WTC11 (cell line): ENCODE measurements at regions not wholly inside any gene's neighbourhood (a gene's known extent, or its start where the extent isn't known, plus 50 kb on each side); places are given as distances from the start of the nearest gene placed in this dataset.

Experiments
- ATAC-seq: fragments of 200-7000 bp; cut with Tn5 transposase; 2 replicates; pipeline ENCODE4 v1.10.0; 2021; ENCODE audit warnings: mild to moderate bottlenecking, moderate library complexity
- CTCF ChIA-PET: fragments of 300-600 bp; sonication (Branson Sonifier 250); formaldehyde crosslinking; loops from one replicate; lab custom pipeline; 2021; ENCODE audit warnings: antibody characterized with exemption; lab: Charles Lee
- POLR2A ChIA-PET: fragments of 350-600 bp; sonication (Branson Sonifier 250); formaldehyde crosslinking; loops from one replicate; lab custom pipeline; 2021; ENCODE audit warnings: antibody characterized with exemption; lab: Charles Lee
- DNase-seq: peaks from one replicate; pipeline ENCODE4 v3.0.0; 2021; ENCODE audit warnings: low spot score
- H3K27ac Mint-ChIP-seq: 2 replicates; pipeline ENCODE4 v1.8.0; 2021; ENCODE audit warnings: mixed read lengths
- H3K27me3 Mint-ChIP-seq: 2 replicates; pipeline ENCODE4 v1.8.0; 2021; ENCODE audit warnings: low read depth, mild to moderate bottlenecking, moderate library complexity, mixed read lengths
- H3K36me3 Mint-ChIP-seq: 2 replicates; pipeline ENCODE4 v1.8.0; 2021; ENCODE audit warnings: mixed read lengths
- H3K4me1 Mint-ChIP-seq: 2 replicates; pipeline ENCODE4 v1.8.0; 2022; ENCODE audit warnings: mixed read lengths
- H3K4me3 Mint-ChIP-seq: 2 replicates; pipeline ENCODE4 v1.8.0; 2021; ENCODE audit warnings: mild to moderate bottlenecking, moderate library complexity, mixed read lengths
- H3K9me3 Mint-ChIP-seq: 2 replicates; pipeline ENCODE4 v1.8.0; 2021; ENCODE audit warnings: mixed read lengths
- ARID4B ChIP-seq: sonication (generic); formaldehyde crosslinking; IDR thresholded peaks from 2 replicates; pipeline ENCODE4 v1.8.0; 2023; ENCODE audit warnings: missing genetic modification reagents, mild to moderate bottlenecking, borderline replicate concordance
- ATF1 ChIP-seq: sonication (generic); formaldehyde crosslinking; IDR thresholded peaks from 2 replicates; pipeline ENCODE4 v1.8.1; 2023; ENCODE audit warnings: mild to moderate bottlenecking, moderate library complexity, missing genetic modification reagents
- CBFB ChIP-seq: sonication (generic); formaldehyde crosslinking; IDR thresholded peaks from 2 replicates; pipeline ENCODE4 v1.8.1; 2022; ENCODE audit warnings: mild to moderate bottlenecking, low read depth, missing genetic modification reagents
- CDX4 ChIP-seq: fragments of 250-450 bp; sonication (Bioruptor Pico); IDR thresholded peaks from 2 replicates; pipeline ENCODE4 v1.9.0; 2021; ENCODE audit warnings: moderate library complexity, mild to moderate bottlenecking, inconsistent platforms, borderline replicate concordance
- E2F4 ChIP-seq: sonication (generic); formaldehyde crosslinking; IDR thresholded peaks from 2 replicates; pipeline ENCODE4 v1.8.1; 2022; ENCODE audit warnings: low read depth, mild to moderate bottlenecking, moderate library complexity, missing genetic modification reagents, borderline replicate concordance
- ELF4 ChIP-seq: sonication (generic); formaldehyde crosslinking; IDR thresholded peaks from 2 replicates; pipeline ENCODE4 v1.8.1; 2022; ENCODE audit warnings: low read depth, mild to moderate bottlenecking, moderate library complexity, missing genetic modification reagents
- FOXJ3 ChIP-seq: sonication (generic); formaldehyde crosslinking; IDR thresholded peaks from 2 replicates; pipeline ENCODE4 v1.9.0; 2021; ENCODE audit warnings: missing genetic modification reagents, mild to moderate bottlenecking, borderline replicate concordance
- FOXK1 ChIP-seq: sonication (generic); formaldehyde crosslinking; IDR thresholded peaks from 2 replicates; pipeline ENCODE4 v1.8.0; 2022; ENCODE audit warnings: mild to moderate bottlenecking, moderate library complexity, missing genetic modification reagents
- FOXP4 ChIP-seq: sonication (generic); formaldehyde crosslinking; IDR thresholded peaks from 2 replicates; pipeline ENCODE4 v1.8.0; 2022; ENCODE audit warnings: mild to moderate bottlenecking, missing genetic modification reagents
- HMGXB4 ChIP-seq: sonication (generic); formaldehyde crosslinking; IDR thresholded peaks from 2 replicates; pipeline ENCODE4 v1.8.1; 2023; ENCODE audit warnings: mild to moderate bottlenecking, moderate library complexity, missing genetic modification reagents
- IRF1 ChIP-seq: sonication (generic); formaldehyde crosslinking; IDR thresholded peaks from 2 replicates; pipeline ENCODE4 v1.8.0; 2023; ENCODE audit warnings: missing genetic modification reagents
- JUN ChIP-seq: sonication (generic); formaldehyde crosslinking; IDR thresholded peaks from 2 replicates; pipeline ENCODE4 v1.8.0; 2023; ENCODE audit warnings: mild to moderate bottlenecking, missing genetic modification reagents
- MYBL2 ChIP-seq: sonication (generic); formaldehyde crosslinking; IDR thresholded peaks from 2 replicates; pipeline ENCODE4 v1.8.1; 2023; ENCODE audit warnings: mild to moderate bottlenecking, moderate library complexity, missing genetic modification reagents
- NR2C2 ChIP-seq: sonication (generic); formaldehyde crosslinking; IDR thresholded peaks from 2 replicates; pipeline ENCODE4 v1.8.0; 2022; ENCODE audit warnings: mild to moderate bottlenecking, missing genetic modification reagents
- NR3C1 ChIP-seq: sonication (generic); formaldehyde crosslinking; conservative IDR thresholded peaks from 2 replicates; pipeline ENCODE4 v1.8.1; 2023; ENCODE audit warnings: low read depth, mild to moderate bottlenecking, missing genetic modification reagents
- RELA ChIP-seq: sonication (generic); formaldehyde crosslinking; IDR thresholded peaks from 2 replicates; pipeline ENCODE4 v1.8.1; 2022; ENCODE audit warnings: missing genetic modification reagents, mild to moderate bottlenecking, borderline replicate concordance
- RORB ChIP-seq: fragments of 250-450 bp; sonication (Bioruptor Pico); IDR thresholded peaks from 2 replicates; pipeline ENCODE4 v1.9.0; 2021; ENCODE audit warnings: mild to moderate bottlenecking
- TP53 ChIP-seq: sonication (generic); formaldehyde crosslinking; IDR thresholded peaks from 2 replicates; pipeline ENCODE4 v1.8.1; 2023; ENCODE audit warnings: mild to moderate bottlenecking, missing genetic modification reagents
- USF1 ChIP-seq: sonication (generic); formaldehyde crosslinking; IDR thresholded peaks from 2 replicates; pipeline ENCODE4 v1.8.0; 2022; ENCODE audit warnings: mild to moderate bottlenecking, missing genetic modification reagents
- ZBTB21 ChIP-seq: sonication (generic); formaldehyde crosslinking; IDR thresholded peaks from 2 replicates; pipeline ENCODE4 v1.8.1; 2023; ENCODE audit warnings: mild to moderate bottlenecking, missing genetic modification reagents, borderline replicate concordance
- ZMAT4 ChIP-seq: fragments of 250-450 bp; sonication (Bioruptor Pico); IDR thresholded peaks from 2 replicates; pipeline ENCODE4 v1.9.0; 2021; ENCODE audit warnings: mild to moderate bottlenecking
- ZNF219 ChIP-seq: sonication (generic); formaldehyde crosslinking; IDR thresholded peaks from 2 replicates; pipeline ENCODE4 v1.8.0; 2023; ENCODE audit warnings: missing genetic modification reagents, mild to moderate bottlenecking, borderline replicate concordance
- ZNF232 ChIP-seq: sonication (generic); formaldehyde crosslinking; IDR thresholded peaks from 2 replicates; pipeline ENCODE4 v1.8.0; 2022; ENCODE audit warnings: mild to moderate bottlenecking, missing genetic modification reagents
- ZNF396 ChIP-seq: fragments of 250-450 bp; sonication (Bioruptor Pico); IDR thresholded peaks from 2 replicates; pipeline ENCODE4 v1.8.0; 2021; ENCODE audit warnings: mild to moderate bottlenecking, moderate library complexity, borderline replicate concordance

GRCh38 chr7:86951895-86952294 lies 107.6 kb downstream of the ELAPOR2 start (continued):
- TF ChIP-seq USF1 (no peak), HMGXB4 (CRISPR knock-in tag) (no peak), JUN (CRISPR knock-in tag) (no peak), NR3C1 (CRISPR knock-in tag) (no peak), RORB (no peak), E2F4 (no peak), FOXJ3 (CRISPR knock-in tag) (no peak), RELA (CRISPR knock-in tag) (no peak), ELF4 (CRISPR knock-in tag) (no peak), ATF1 (CRISPR knock-in tag) (no peak), MYBL2 (CRISPR knock-in tag) (no peak), ZNF232 (no peak), TP53 (CRISPR knock-in tag) (no peak), FOXP4 (CRISPR knock-in tag) (no peak), FOXK1 (no peak), ARID4B (CRISPR knock-in tag) (no peak)

- Mint-ChIP-seq H3K27ac (no peak overlapping the region), H3K27me3 (no peaks in the 10 kb centered on the region), H3K4me3 (no peak overlapping the region), H3K9me3 (no peaks in the 10 kb centered on the region)
- no peak for ATAC-seq
- CTCF ChIA-PET: interaction anchor here (1.2 to 1.3 kb wide), 2 partner anchors 9 to 108 kb away, joined by 4 read pairs; partner anchors contain the start of gene ELAPOR2
- no peak for DNase-seq
- POLR2A ChIA-PET: interaction anchor here (1.3 kb wide), 1 partner anchor 202 kb away, joined by 4 read pairs; no protein-coding TSS in a partner anchor
- TF ChIP-seq IRF1: no peak
- TF ChIP-seq ZMAT4 (CRISPR knock-in tag): no peak
- no peak for TF ChIP-seq ZBTB21 (CRISPR knock-in tag)
- TF ChIP-seq ZNF219 (CRISPR knock-in tag): no peak
- TF ChIP-seq ZNF232: no peak
- TF ChIP-seq NR2C2 (CRISPR knock-in tag): no peak
- TF ChIP-seq ZNF396 (CRISPR knock-in tag): no peak
- no peak for TF ChIP-seq CBFB (CRISPR knock-in tag)
- no peak for TF ChIP-seq MYBL2 (CRISPR knock-in tag)
- TF ChIP-seq RELA (CRISPR knock-in tag): no peak
- TF ChIP-seq CDX4: no peak
- TF ChIP-seq, all 79 proteins: peak for 0
- H3K4me1 Mint-ChIP-seq: peaks cover 31% of the 10 kb centered on the region
- no peaks in the 10 kb centered on the region for H3K36me3 Mint-ChIP-seq
Observed at GRCh38 chr7:86950944-86951343, 108.5 kb downstream of the ELAPOR2 start.
